ENCODE measurements at regions not wholly inside any gene's neighbourhood (a gene's known extent, or its start where the extent isn't known, plus 50 kb on each side); places are given as distances from the start of the nearest gene placed in this dataset.

DNA sequence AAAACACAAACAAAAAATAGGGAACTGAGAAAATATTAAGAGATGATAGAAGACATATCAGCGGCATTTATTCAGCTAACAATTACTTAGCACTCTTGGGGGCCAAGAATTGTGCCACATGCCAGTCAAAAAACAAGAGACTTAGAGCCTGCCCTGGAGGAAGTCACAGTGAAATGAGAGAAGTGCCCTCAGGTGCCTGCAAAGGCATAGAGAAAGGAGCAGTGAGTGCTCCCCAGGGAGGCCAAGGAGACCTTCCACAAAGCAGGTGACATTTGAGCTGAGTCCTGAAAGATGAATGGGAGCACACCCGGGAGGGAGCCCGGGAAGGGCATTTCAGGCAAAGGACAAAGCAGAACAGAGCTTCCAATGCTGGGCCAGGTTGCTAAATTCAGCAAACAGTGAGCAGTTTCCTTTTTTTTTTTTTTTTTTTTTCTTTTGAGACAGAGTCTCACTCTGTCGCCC, 184.7 kb upstream of the JARID2 start:
- TF ChIP-seq CREB1 (CRISPR knock-in tag; IDR thresholded peaks at IDR 0.05; ENCODE audit: low read depth) (no peak), EZH2phosphoT487 (IDR thresholded peaks at IDR 0.05; ENCODE audit: unreplicated experiment) (no peak)
- TF ChIP-seq, protein P1, sequence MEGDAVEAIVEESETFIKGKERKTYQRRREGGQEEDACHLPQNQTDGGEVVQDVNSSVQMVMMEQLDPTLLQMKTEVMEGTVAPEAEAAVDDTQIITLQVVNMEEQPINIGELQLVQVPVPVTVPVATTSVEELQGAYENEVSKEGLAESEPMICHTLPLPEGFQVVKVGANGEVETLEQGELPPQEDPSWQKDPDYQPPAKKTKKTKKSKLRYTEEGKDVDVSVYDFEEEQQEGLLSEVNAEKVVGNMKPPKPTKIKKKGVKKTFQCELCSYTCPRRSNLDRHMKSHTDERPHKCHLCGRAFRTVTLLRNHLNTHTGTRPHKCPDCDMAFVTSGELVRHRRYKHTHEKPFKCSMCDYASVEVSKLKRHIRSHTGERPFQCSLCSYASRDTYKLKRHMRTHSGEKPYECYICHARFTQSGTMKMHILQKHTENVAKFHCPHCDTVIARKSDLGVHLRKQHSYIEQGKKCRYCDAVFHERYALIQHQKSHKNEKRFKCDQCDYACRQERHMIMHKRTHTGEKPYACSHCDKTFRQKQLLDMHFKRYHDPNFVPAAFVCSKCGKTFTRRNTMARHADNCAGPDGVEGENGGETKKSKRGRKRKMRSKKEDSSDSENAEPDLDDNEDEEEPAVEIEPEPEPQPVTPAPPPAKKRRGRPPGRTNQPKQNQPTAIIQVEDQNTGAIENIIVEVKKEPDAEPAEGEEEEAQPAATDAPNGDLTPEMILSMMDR (conservative IDR thresholded peaks at IDR 0.05; ENCODE audit: low read depth in 2 of 2) = no peak
